ENCODE measurements at regions not wholly inside any gene's neighbourhood (a gene's known extent, or its start where the extent isn't known, plus 50 kb on each side); places are given as distances from the start of the nearest gene placed in this dataset.

- Histone ChIP-seq H3K9ac (ENCODE audit: low read depth, low read length) (no peak overlapping the region), H3K4ac (ENCODE audit: low read depth, low read length) (no peak overlapping the region), H2AK5ac (ENCODE audit: low read depth, low read length) (no peak overlapping the region), H3K79me1 (ENCODE audit: low read depth in 1 of 2, low read length in 2 of 2) (no peaks in the 10 kb centered on the region), H2AFZ (replicated peaks; ENCODE audit: low read length, poor library complexity) (no peak overlapping the region), H3K18ac (ENCODE audit: low read depth, low read length) (no peak overlapping the region), H3K9me1 (ENCODE audit: insufficient read depth, low read length) (no peaks in the 10 kb centered on the region), H3K9me3 (ENCODE audit: control insufficient read depth, insufficient read depth, low read length) (peaks cover 9% of the 10 kb centered on the region), H2BK15ac (ENCODE audit: low read depth, low read length) (no peak overlapping the region), H2BK5ac (ENCODE audit: low read depth, low read length, poor library complexity, severe bottlenecking) (no peak overlapping the region), H3K4me2 (ENCODE audit: low read depth, low read length) (no peak overlapping the region), H4K8ac (ENCODE audit: low read depth in 2 of 2, low read length in 2 of 2) (no peak overlapping the region), H3K14ac (replicated peaks; ENCODE audit: low read depth, low read length) (no peak overlapping the region), H4K5ac (ENCODE audit: low read depth, low read length) (no peak overlapping the region), H3K27ac (ENCODE audit: insufficient read depth, low read length) (no peak overlapping the region), H2AK9ac (replicated peaks; ENCODE audit: low read depth, low read length, poor library complexity) (no peak overlapping the region), H3K56ac (ENCODE audit: extremely low read depth, insufficient read depth, low read length) (no peak overlapping the region), H3K23ac (ENCODE audit: low read depth, low read length) (no peak overlapping the region), H3K27me3 (ENCODE audit: control insufficient read depth, insufficient read depth, low read length) (no peaks in the 10 kb centered on the region), H3K36me3 (ENCODE audit: control insufficient read depth, insufficient read depth, low read length) (no peaks in the 10 kb centered on the region), H4K20me1 (ENCODE audit: insufficient read depth, low read length) (no peaks in the 10 kb centered on the region), H4K91ac (ENCODE audit: insufficient read depth, low read depth, low read length) (no peak overlapping the region), H3K4me3 (ENCODE audit: insufficient read depth, low read depth, low read length) (no peak overlapping the region), H3K4me1 (ENCODE audit: control insufficient read depth, insufficient read depth, low read length) (no peaks in the 10 kb centered on the region), H2BK120ac (ENCODE audit: low read depth, low read length) (no peak overlapping the region), H2BK20ac (ENCODE audit: low read depth, low read length) (no peak overlapping the region)
- dilution Hi-C loops (cut with HindIII; ENCODE audit: low sequenced_read_pairs, unreplicated experiment) (no loop called here), in situ Hi-C loops (cut with MboI; ENCODE audit: low sequenced_read_pairs) (no loop called here), intact Hi-C loops (cut with micrococcal nuclease) (no loop called here)
- TF ChIP-seq RCOR1 (IDR thresholded peaks at IDR 0.05; ENCODE audit: insufficient replicate concordance, low read length) (no peak), CEBPB (IDR thresholded peaks at IDR 0.05; ENCODE audit: low read depth, low read length) (peak; percentile 54; the same call in 1 of the 2 replicates)
- ATAC-seq (ENCODE audit: low read depth) (no peak), DNase-seq (no peak)
- BruUV-seq (replicated peaks), result no TSS peak
- POLR2A ChIA-PET (ENCODE audit: unreplicated experiment), result no interaction called here
- CTCF ChIA-PET, result no interaction called here
Measured at GRCh38 chr4:116522922-116523321, 562.5 kb downstream of the TRAM1L1 start.

Data from IMR-90 (cell line).